GM18505 (cell line): ENCODE measurements at regions not wholly inside any gene's neighbourhood (a gene's known extent, or its start where the extent isn't known, plus 50 kb on each side); places are given as distances from the start of the nearest gene placed in this dataset.

Source experiments
- ATAC-seq: cut with Tn5 transposase; IDR thresholded peaks from one replicate; pipeline ENCODE4 v1.9.1; 2021; ENCODE audit not compliant: unreplicated experiment
- POLR2A ChIP-seq: IDR thresholded peaks from 4 replicates; pipeline ENCODE4 v1.6.1; 2011; ENCODE audit warnings: borderline replicate concordance; ENCODE audit not compliant: insufficient read depth, insufficient read length; ENCODE audit errors: extremely low read depth

- TF ChIP-seq POLR2A: no peak
- ATAC-seq: no peak
These were observed 176.1 kb downstream of the AASDH start for GRCh38 chr4:56211202-56211601.

DNA sequence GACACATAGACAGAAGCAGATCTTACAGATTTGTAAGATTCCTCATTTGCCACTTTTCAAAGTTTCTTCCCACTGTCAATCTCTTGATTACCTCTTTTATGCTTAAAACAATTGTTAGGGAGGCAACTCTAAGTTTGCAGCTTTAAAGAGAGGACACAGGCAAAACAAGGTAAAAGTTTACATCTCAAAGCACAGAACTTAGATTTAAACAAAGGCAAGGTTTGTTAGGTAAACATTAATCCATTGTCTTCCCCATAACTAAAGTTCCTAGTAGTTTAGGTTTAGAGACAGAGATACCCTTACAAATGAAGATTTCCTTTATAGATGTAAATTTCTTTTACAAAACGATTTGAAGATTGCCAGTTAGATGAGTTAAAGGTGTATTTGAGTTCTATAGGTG is 176.9 kb downstream of the AASDH start:
- TF ChIP-seq POLR2A: no peak
- no peak for ATAC-seq

DNA sequence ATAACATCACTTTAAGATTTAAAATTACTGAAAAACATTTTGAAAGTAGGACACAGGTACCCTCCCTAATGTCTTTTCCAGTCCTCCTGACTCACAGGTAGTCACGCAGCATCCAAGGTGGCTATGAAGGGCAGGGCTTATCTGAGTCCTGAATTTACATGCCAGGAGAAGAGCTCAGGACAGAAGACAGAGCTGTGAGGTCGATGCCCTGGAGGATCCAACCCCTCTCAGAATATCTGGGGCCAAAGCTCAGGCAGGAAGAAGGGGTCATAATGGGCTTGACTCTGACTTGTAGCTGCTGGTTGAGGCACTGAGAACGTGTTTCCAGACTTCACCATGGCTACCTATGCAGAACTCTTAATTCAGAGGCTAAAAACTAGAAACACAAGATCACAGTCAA is 177.5 kb downstream of the AASDH start:
- no peak for TF ChIP-seq POLR2A
- no peak for ATAC-seq

DNA sequence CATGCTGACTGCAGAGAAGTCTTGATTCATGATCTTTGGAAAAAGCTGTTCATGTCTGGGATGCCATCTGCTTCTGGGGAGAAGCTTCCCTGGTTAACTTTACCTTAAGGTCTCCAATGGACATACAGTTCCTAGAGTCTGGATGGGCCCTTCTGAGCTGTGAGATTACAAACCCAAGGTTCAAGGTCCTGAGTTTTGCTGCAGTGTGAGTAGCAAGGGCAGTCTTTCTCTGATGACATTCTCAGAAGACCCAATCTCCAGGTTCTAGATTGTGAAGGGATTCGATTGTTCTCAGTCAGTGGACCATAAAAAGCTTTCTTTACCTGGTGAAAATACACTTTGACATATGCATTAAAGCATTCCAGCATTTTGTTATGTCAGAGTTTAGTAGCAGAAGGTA is 179.2 kb downstream of the AASDH start:
- TF ChIP-seq POLR2A: no peak
- ATAC-seq: no peak

DNA sequence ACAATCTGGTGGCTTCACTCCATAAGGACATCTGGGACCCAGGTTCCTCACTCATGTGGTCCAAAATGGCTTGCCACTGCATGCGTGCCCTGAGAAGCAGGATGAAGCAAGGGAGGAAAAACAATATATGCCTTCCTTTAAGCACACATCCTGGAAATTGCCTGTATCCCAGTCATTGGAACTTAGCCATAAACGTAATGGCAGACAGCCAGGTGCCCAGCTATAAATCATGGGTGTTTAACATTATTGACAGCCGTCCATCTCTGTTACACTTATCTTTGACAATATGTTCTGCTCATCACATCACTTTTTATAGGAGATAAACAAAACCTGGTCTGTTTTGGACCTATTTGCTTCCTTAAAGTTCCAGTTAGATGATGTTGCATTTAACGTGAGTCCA is 181.0 kb downstream of the AASDH start:
- no peak for TF ChIP-seq POLR2A
- no peak for ATAC-seq

DNA sequence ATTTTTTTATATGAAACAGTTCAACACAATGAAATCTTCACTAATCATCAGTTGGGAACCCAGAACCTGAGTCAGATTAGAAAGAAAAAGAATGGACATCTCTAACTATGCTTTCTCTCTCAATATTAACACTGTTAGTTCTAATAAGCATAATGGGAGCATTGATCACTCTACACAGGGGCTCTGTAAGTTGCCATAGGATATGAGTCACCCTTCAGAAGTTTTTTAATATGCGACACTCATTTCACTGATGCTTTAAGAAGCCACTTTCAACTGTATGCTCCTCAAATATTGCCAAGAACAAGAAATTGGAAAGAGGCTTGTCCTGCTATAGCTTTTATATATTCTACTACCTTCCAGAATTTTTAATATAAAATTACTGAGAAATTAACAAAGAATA is 187.0 kb downstream of the AASDH start:
- ATAC-seq: no peak
- TF ChIP-seq POLR2A: no peak

- no peak for TF ChIP-seq POLR2A
- no peak for ATAC-seq
These were observed 189.0 kb downstream of the AASDH start for GRCh38 chr4:56198265-56198664.

DNA sequence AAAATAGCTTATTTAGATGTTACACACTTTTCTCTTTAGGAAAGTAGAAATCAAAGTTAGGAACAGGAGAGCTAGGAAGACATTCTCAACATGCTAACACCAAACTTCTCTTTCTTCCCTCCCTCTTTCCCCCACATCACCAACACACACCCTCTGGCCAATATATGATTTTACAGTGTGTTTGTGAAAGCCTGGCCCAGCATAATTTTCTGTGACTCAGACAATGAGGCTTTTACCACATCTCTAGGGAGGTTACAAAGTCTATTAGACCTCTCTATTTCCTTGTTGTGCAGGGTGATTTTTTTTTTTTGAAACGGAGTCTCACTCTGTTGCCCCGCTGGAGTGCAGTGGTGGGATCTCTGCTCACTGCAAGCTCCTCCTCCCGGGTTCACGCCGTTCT is 189.9 kb downstream of the AASDH start:
- ATAC-seq: no peak
- no peak for TF ChIP-seq POLR2A

DNA sequence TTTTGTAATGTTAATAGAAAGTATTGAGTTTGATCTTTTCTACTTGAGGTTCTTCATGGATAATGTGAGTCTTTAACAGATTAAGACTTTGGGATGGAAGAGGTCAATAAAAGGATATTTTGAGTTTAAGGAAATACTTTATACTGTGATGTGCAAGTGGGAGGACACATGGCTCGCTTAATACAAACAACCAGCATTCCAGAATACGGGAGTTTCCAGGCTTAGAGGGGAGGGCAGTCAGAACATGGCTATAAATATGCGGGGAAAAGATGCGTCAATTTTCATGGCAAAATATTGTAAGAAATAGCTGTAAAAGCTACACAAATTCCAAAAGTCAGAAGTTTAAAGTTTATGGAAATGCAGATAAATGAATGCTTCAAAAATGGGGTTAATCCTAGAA is 192.3 kb downstream of the AASDH start:
- no peak for TF ChIP-seq POLR2A
- ATAC-seq: no peak

GRCh38 chr4:56191534-56191933 is 195.8 kb downstream of the AASDH start:
- TF ChIP-seq POLR2A: no peak
- no peak for ATAC-seq

DNA sequence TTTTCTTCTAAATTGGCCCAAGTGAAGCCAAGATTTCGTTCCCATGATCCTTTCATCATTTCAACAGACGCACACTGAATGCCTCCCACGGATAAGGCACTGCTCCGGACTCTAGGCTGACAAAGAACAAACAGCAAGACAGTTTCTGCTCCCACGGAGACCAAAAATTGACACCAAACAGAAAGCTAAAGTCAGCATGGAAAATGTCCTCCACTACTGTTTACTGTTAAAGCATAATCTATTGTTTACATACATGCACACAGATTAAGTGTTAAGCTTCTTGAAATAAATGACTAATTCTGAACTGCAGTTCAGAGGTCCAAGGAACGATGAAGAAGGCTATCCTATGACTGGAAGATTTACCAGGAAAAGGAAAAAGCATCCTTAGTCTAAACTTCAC is 199.6 kb downstream of the AASDH start:
- no peak for TF ChIP-seq POLR2A
- ATAC-seq: no peak

DNA sequence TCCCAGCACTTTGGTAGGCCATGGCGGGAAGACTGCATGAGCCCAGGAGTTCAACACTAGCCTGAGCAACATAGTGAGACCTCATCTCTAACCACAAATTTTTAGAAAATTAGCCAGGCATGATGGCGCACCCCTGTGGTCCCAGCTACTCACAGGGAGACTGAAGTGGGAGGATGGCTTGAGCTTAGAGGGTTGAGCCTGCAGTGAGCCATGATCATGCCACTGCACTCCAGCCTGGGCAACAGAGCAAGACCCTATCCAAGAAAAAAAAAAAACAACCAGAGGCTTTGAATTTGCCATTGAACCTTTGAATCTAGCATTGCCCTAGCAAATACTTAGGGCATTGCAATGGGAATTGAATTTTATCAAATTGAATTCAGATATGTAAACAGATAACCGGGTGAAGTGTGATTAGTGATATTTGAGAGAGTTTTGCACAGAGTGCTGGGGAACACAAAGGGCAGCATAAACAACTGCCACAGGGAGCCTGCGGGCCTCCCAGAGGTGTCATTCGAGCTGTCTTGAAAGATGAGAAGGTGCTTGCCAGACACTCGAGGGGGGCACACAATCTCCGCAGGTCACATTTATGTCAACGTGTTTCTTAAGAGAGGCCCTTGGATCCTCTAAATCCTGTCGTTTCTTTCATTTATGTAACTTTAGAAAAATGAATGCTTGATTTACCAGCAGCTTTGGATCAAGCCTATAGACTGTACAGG is 200.3 kb downstream of the AASDH start:
- TF ChIP-seq POLR2A: no peak
- no peak for ATAC-seq

DNA sequence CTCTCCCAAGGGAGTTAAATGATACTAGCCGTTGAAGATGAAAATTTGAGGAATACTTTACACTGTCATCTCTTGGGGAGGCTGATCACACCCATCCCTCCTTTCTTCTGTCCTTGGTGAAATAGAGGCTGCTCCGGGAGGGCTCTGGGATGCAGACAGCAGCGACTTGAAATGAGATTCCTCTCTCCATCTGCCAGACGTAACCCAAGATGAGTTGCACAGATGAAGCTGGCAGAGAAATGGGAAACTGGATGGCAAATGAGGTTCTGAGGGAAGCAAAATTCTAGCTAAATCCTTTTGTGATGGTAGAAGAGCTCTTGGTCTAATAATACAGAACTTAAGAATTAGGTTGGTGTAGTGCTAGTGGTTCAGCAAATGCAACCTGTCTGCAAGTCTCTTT is 201.4 kb downstream of the AASDH start:
- ATAC-seq: no peak
- TF ChIP-seq POLR2A: no peak

DNA sequence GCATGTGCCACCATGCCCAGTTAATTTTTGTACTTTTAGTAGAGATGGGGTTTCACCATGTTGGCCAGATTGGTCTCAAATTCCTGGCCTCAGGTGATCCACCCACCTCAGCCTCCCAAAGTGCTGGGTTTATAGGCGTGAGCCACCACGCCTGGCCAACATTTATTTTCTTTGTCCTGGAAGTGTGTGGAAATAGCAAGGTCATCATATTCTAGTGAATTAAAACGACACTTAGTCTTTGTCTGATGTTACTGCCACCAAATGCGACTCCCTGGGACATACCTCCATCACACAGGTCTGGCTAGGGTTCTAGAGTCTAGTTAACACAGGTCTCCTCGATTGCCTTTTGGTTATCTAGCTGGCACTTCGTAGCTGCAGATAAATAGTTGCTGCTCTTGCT is 203.1 kb downstream of the AASDH start:
- no peak for ATAC-seq
- TF ChIP-seq POLR2A: no peak
